ENCODE measurements at regions not wholly inside any gene's neighbourhood (a gene's known extent, or its start where the extent isn't known, plus 50 kb on each side); places are given as distances from the start of the nearest gene placed in this dataset.

DNA sequence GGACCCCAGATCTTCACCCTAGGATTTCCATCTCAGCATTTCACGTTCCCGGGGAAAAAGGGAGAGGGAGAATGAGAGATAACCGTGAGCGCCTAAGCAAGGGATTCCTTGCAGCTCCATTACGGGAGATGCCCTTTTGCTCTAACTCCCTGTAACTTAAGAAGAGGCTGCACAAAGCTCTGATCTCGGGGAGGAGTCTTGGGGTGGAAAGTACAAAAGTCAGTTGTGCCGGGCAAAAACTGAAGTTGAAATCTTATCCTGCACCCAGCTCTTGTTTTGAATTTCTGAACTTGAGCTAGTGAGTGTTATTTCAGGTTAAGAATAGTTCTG lies 256.4 kb upstream of the SOX21 start:
- no peaks in the 10 kb centered on the region for H3K36me3 Mint-ChIP-seq
- no peak overlapping the region for H3K27ac Mint-ChIP-seq
- peaks cover 13% of the 10 kb centered on the region for H3K4me1 Mint-ChIP-seq (ENCODE audit: low read depth)
- H3K27me3 Mint-ChIP-seq: peaks cover 38% of the 10 kb centered on the region
- peak overlapping the region; percentile 46 for H3K4me3 Mint-ChIP-seq
- no peaks in the 10 kb centered on the region for H3K9me3 Mint-ChIP-seq (ENCODE audit: low read depth)

DNA sequence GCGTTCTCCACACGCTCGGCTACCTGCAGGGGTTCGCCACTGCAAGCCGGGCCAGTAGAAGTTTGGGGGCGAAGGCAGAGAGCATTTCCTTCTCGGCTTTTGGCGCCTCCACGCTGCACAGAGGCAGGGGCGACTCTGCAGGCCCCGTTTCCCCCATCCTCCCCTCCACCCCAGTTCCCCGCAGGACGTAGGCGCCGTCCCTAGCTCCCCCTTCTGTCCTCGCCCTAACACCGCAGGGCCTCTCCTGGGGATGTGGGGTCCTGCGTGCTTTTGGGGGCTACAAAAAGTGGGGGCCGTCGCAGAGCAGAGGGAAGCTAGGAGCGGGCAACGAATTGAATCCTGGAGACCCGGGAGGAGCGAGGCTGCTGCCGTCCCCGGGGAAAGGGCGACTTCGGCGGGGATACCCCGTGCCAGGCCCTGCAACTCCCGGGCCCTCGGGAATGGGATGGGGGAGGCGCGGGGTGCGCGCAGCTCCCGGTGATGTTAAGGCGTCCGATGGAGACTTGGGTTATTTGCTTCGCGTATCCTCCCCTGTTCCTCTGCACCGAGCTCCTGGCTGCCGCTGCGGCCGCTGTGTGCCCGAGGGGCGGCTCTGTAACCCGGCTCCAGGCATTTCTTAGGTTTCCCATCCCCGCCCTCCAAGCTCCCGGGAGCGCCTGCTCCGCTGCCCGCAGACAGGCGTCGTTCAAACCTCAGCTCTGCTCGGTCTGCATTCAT lies 255.9 kb upstream of the SOX21 start:
- H3K27ac Mint-ChIP-seq: no peak overlapping the region
- H3K4me3 Mint-ChIP-seq: peak overlapping the region; percentile 46
- H3K36me3 Mint-ChIP-seq: no peaks in the 10 kb centered on the region
- H3K27me3 Mint-ChIP-seq: peaks cover 41% of the 10 kb centered on the region
- no peaks in the 10 kb centered on the region for H3K9me3 Mint-ChIP-seq (ENCODE audit: low read depth)
- peaks cover 13% of the 10 kb centered on the region for H3K4me1 Mint-ChIP-seq (ENCODE audit: low read depth)

DNA sequence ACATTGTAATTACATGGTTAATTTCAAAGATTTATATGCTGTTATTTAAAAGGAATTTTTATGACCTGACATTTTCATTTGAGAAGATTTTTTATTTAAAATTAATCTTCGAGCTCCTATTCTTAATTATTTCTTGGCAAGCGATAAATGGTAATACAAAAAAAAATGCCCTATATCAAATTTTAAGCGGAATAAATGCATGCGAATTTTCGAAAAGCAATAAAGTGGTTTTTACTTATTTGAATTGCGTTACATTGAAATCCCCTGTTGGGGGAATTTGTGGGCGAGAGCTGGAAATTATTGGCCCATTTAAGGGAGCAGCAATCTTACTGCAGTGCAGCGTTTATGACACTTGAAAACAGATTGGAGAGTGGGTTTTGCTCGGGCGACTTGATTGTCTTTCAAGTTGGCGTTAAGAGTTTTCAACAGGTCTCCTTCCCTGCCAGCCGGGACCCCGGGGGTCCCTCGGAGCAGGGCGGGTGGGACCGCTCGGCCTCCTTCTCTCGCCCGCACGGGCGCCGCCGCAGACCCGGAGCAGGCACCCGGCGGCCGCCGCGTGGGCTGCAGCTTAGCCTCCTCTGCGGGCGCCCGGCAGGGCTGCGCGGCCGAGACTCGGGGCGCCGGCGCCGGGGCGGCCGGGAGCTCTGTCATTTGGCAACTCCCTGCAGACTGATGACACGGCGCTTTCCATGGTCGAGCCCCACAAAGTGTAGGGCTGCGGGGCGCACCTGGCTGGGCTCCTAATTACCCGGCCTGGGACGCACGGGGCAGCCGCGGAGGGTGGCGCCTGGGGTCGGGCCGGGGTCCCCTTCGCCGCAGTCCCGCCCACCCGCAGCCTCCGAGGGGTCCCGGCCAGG lies 255.1 kb upstream of the SOX21 start:
- Mint-ChIP-seq H3K36me3 (no peaks in the 10 kb centered on the region), H3K27ac (no peak overlapping the region), H3K27me3 (peaks cover 44% of the 10 kb centered on the region), H3K4me3 (peak overlapping the region; percentile 66), H3K4me1 (ENCODE audit: low read depth) (peaks cover 13% of the 10 kb centered on the region), H3K9me3 (ENCODE audit: low read depth) (no peaks in the 10 kb centered on the region)

DNA sequence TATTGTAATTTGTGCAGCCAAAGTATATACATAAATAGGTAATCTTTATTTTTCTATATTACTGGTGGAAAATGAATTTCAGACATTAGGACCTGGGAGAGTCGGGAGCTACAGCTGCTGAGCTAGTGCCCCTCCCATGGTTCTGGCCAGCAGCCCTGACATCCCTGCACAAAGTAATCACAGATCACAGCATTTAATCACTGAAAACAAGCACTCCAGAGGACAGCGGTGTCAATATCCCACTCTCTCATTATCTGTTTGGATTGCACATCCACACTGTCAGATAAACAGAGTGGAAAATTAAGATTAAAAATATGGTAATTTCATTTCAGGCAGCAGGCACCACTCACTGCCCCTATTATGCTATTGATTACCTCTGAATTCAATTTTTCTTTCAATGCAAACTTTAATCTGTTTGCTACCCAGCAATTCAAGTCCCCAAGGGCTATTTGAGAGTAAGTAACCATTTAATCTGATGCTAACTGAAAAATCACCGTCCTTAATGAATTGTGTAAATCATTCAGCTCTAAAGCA lies 254.1 kb upstream of the SOX21 start:
- no peak overlapping the region for H3K4me3 Mint-ChIP-seq
- no peaks in the 10 kb centered on the region for H3K36me3 Mint-ChIP-seq
- H3K27ac Mint-ChIP-seq: no peak overlapping the region
- H3K4me1 Mint-ChIP-seq (ENCODE audit: low read depth): peaks cover 13% of the 10 kb centered on the region
- peaks cover 47% of the 10 kb centered on the region for H3K27me3 Mint-ChIP-seq
- no peaks in the 10 kb centered on the region for H3K9me3 Mint-ChIP-seq (ENCODE audit: low read depth)

DNA sequence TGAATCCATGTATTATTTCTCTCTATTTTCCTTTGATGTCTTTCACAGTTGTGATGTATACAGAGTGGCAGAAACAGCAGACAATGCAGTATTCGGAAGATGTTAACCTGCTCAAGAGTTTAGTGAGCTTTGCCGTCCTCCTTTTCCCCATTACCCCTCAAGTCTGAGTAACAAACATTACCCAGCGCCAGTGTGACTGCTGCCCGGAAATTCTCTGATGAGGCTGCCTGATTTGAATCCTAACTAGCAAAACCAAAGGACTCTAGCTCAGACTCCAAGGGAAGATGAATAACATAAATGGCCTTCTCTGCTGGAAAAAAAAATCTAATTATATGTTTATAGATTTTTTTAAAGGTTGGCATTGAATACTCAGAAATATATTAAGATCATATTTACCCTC lies 247.3 kb upstream of the SOX21 start:
- no peaks in the 10 kb centered on the region for H3K4me1 Mint-ChIP-seq (ENCODE audit: low read depth)
- H3K9me3 Mint-ChIP-seq (ENCODE audit: low read depth): no peaks in the 10 kb centered on the region
- no peak overlapping the region for H3K27ac Mint-ChIP-seq
- H3K36me3 Mint-ChIP-seq: no peaks in the 10 kb centered on the region
- no peak overlapping the region for H3K4me3 Mint-ChIP-seq
- peaks cover 19% of the 10 kb centered on the region for H3K27me3 Mint-ChIP-seq

DNA sequence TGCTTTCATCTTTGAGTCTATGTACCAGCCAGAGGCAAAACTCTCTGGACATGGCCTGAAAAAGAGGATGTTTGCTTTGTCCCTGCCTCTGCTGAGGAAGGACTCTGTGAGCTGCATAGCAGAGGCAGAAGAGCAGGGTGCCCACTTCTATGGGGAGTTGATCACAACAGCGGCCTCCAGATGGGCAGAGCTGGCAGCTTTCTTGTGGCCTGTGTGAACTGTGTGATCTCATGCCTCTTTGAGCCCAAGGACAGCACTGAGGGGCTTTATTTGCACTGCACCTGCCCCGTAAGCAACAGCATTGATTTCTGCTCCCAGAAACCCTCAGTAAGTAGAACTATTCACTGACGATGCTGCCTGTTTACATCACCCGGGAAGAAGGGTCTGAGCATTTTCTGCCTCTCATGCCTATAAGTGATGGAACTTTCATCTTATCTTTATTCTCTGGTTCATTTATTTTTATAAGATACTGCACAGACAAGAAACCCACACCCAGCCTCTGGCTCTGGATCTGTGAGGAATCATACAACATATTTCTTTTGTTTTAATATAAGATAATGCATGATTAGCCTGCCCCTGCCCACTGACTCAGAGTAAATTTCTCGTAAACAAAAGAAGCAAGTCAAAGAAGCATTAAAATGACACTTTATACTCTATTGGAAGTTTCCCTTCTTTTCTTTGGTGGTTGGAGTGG lies 244.2 kb upstream of the SOX21 start:
- no peak overlapping the region for H3K27ac Mint-ChIP-seq

DNA sequence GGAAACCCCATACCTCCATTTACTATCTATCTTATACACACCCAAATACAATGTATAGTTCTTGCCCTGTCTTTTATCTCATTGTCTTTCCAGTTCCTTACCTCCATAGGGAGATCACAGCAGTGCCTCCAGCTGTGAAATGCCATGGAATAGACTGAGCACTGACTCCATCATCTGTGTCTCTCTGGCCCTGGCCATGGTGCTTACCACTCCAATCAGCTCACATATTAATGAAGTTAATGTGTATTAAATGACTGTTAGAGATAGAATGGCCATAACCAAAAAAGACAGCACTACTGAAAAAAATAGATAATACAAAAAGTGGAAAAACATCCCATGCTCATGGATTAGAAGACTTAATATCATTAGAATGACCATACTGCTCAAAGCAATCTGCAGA lies 240.4 kb upstream of the SOX21 start:
- Mint-ChIP-seq H3K27ac (no peak overlapping the region), H3K4me3 (no peak overlapping the region), H3K4me1 (ENCODE audit: low read depth) (no peaks in the 10 kb centered on the region), H3K9me3 (ENCODE audit: low read depth) (no peaks in the 10 kb centered on the region), H3K27me3 (peaks cover 14% of the 10 kb centered on the region), H3K36me3 (no peaks in the 10 kb centered on the region)

More for the DNA sequence above, 244.2 kb upstream of the SOX21 start:
- no peaks in the 10 kb centered on the region for H3K4me1 Mint-ChIP-seq (ENCODE audit: low read depth)
- no peaks in the 10 kb centered on the region for H3K9me3 Mint-ChIP-seq (ENCODE audit: low read depth)
- peaks cover 9% of the 10 kb centered on the region for H3K27me3 Mint-ChIP-seq
- no peaks in the 10 kb centered on the region for H3K36me3 Mint-ChIP-seq
- no peak overlapping the region for H3K4me3 Mint-ChIP-seq

DNA sequence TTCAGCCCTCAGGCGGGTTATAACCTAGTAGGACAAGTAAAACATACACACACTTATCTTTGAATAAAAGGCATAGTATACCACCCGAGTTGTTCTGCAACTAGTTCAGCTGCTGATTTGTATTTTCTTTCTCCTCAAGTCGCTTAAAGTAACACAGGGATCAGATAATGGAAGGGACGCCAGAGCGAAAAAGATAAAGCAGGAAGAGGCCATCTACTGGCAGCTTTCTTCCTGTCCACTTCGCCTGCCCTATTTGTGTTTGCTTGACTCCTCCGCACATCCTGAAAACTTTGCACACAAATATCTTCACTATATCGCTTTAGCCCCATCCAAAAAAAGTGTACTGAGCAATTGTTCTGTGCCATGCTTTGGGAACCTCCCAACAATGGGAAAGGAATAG lies 238.0 kb upstream of the SOX21 start:
- Mint-ChIP-seq H3K27ac (no peak overlapping the region), H3K9me3 (ENCODE audit: low read depth) (no peaks in the 10 kb centered on the region), H3K36me3 (no peaks in the 10 kb centered on the region)

DNA sequence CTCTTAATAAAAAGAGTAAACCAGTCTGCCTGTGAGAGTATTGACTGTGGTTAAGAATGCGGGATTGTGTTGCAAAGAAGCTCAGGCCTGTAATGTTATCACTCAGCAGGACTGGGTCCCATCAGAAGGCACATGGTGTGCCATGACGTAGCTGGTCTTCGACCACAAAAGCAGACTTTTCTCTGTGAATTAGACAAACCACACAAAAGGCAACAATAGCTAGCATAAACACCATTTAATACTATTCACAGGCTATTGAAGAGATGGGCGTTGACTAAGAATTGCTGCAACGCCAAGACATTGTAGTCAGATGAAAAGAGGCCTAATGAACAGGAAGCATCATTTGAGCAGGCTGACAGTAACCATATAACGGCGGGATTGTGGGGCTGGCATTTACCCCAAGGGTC lies 235.6 kb upstream of the SOX21 start:
- Mint-ChIP-seq H3K27ac (no peak overlapping the region), H3K4me3 (no peak overlapping the region), H3K27me3 (peaks cover 7% of the 10 kb centered on the region), H3K9me3 (ENCODE audit: low read depth) (no peaks in the 10 kb centered on the region), H3K36me3 (no peaks in the 10 kb centered on the region), H3K4me1 (ENCODE audit: low read depth) (no peaks in the 10 kb centered on the region)

More for the DNA sequence above, 238.0 kb upstream of the SOX21 start:
- Mint-ChIP-seq H3K4me1 (ENCODE audit: low read depth) (no peaks in the 10 kb centered on the region), H3K4me3 (no peak overlapping the region), H3K27me3 (peaks cover 14% of the 10 kb centered on the region)

DNA sequence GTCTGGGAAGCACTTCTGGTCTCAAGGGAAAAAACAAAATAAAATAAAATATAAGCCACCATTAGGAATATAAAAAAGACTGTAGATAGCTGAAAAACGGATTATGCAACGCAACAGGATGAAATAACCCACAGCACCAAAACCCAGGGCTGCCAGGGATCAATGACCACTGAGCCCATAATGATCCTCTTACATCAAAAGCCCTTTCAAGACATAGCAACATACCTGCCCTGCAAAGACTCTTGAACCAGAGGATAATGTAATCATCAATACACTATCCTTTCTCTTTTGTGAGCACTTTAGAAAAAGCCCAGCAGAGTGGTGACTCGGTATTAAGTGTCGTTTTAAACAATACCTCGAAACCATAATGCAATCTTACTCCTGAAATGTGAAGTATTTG lies 235.0 kb upstream of the SOX21 start:
- Mint-ChIP-seq H3K27me3 (peaks cover 7% of the 10 kb centered on the region), H3K4me3 (no peak overlapping the region), H3K27ac (no peak overlapping the region), H3K9me3 (ENCODE audit: low read depth) (no peaks in the 10 kb centered on the region), H3K4me1 (ENCODE audit: low read depth) (no peaks in the 10 kb centered on the region), H3K36me3 (no peaks in the 10 kb centered on the region)

DNA sequence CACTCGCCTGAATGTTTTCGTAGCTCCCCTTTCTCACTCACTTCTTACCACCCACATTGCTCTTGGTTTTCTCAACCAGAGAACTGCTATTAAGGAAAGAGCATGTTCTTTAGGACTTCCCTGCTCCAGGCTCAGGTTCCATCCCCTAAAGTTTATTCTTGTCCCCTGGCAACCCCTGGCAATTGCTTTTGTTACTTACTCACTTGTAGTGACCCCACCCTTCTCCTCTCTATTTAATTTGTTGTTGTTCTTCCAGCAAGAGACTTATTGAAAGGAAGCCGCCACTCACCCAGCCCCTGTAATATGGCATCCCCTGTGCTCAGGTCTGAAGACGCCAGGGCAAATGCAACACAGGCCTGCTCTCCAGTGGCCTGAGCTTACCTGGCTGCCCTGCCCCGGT lies 233.7 kb upstream of the SOX21 start:
- Mint-ChIP-seq H3K4me1 (ENCODE audit: low read depth) (no peaks in the 10 kb centered on the region), H3K27ac (no peak overlapping the region), H3K4me3 (no peak overlapping the region), H3K27me3 (peaks cover 6% of the 10 kb centered on the region), H3K9me3 (ENCODE audit: low read depth) (peaks cover 4% of the 10 kb centered on the region), H3K36me3 (no peaks in the 10 kb centered on the region)

DNA sequence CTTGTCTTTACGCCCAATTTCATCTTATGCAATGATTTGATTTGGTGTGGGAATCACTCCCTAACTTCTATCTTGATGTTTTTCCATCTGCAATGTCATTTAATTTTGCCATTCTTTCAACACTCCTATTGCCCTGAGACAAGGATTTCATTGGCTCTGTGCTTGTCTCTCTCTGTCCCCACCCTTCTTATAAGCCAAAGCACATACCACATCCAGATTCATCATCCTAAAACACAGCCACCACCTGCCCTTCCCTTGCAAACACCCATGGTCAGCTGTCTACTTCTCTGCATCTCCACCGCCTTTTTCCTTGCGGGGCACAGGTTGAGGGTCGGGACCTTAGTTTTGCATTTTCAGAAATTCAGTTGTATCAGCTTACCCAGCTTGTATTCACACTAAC lies 225.8 kb upstream of the SOX21 start:
- Mint-ChIP-seq H3K4me1 (ENCODE audit: low read depth) (no peaks in the 10 kb centered on the region), H3K9me3 (ENCODE audit: low read depth) (peaks cover 4% of the 10 kb centered on the region), H3K4me3 (no peak overlapping the region), H3K27ac (no peak overlapping the region), H3K27me3 (peaks cover 7% of the 10 kb centered on the region), H3K36me3 (no peaks in the 10 kb centered on the region)

DNA sequence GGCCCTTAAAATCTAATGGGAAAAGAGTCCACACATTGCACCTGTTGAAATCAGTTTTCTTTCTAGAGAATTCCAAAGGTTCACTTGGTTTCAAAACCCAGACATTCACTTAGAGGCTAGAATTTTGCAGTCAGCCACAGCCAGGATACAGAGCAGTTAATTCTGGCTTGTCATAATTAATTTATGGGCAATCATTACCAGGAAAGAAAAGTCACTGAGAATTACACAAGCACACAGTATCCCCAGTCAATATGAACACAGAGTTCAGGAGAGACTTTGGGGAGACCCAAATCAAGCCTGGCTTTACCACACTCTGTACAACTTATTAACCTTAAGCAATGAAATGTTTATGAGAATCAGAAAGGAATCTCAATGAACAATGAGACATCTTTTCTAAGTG lies 224.3 kb upstream of the SOX21 start:
- H3K4me3 Mint-ChIP-seq: no peak overlapping the region
- H3K9me3 Mint-ChIP-seq (ENCODE audit: low read depth): peaks cover 4% of the 10 kb centered on the region
- no peaks in the 10 kb centered on the region for H3K36me3 Mint-ChIP-seq
- peaks cover 9% of the 10 kb centered on the region for H3K27me3 Mint-ChIP-seq
- no peak overlapping the region for H3K27ac Mint-ChIP-seq
- no peaks in the 10 kb centered on the region for H3K4me1 Mint-ChIP-seq (ENCODE audit: low read depth)

DNA sequence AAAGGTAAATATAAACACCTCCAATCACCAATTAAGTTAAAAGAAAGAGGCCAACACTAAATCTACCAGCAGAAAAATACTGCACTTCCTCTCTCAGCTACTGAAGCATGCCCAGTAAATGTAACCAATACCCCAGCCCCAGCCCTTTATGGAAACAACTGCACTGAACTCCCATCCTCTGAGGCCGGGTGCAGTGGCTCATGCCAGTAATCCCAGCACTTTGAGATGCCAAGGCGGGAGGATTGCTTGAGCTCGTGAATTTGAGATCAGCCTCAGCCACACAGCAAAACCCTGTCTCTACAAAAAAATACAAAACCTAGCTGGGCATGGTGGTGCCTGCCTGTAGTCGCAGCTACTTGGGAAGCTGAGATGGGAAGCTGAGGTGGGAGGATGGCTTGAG lies 221.6 kb upstream of the SOX21 start:
- Mint-ChIP-seq H3K9me3 (ENCODE audit: low read depth) (peaks cover 4% of the 10 kb centered on the region), H3K36me3 (no peaks in the 10 kb centered on the region), H3K27ac (no peak overlapping the region), H3K4me1 (ENCODE audit: low read depth) (no peaks in the 10 kb centered on the region), H3K4me3 (no peak overlapping the region), H3K27me3 (peaks cover 9% of the 10 kb centered on the region)

DNA sequence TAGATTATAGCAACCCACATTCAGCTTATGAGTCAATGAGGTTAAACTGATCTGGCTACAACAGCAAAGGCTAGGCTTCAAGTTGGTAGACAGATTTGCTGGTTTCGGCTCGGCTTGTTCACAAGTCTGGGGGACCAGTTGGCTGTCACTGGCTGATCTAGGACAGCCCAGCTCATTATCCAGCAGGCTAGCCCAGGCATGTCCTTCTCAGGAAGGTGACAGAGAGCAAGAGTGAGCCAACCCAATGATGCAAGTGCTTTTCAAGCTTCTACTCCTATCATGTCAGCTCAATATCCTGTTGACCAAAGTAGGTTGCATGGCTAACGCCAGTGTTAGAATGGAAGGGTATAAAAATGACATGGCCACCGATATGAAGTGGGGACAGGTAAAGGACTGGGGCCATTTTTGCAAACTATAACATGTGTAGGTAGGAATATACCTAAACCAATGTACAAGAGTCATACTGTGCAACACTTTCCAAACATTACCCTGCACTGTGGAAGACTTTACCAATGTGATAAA lies 220.9 kb upstream of the SOX21 start:
- Mint-ChIP-seq H3K4me3 (no peak overlapping the region), H3K4me1 (ENCODE audit: low read depth) (no peaks in the 10 kb centered on the region), H3K9me3 (ENCODE audit: low read depth) (peaks cover 4% of the 10 kb centered on the region), H3K27me3 (peaks cover 9% of the 10 kb centered on the region), H3K36me3 (no peaks in the 10 kb centered on the region), H3K27ac (no peak overlapping the region)
